HCT116 (cell line): ENCODE measurements at regions not wholly inside any gene's neighbourhood (a gene's known extent, or its start where the extent isn't known, plus 50 kb on each side); places are given as distances from the start of the nearest gene placed in this dataset.

ENCODE experiments used
- CTCF ChIP-seq, 3 experiments: fragments of 200-600 bp in 1 of 3; sonication (generic) in 1 of 3; IDR thresholded peaks in 2 of 3; conservative IDR thresholded peaks in 1 of 3; 2 replicates each; pipeline ENCODE4 v1.5.1; 2012 to 2017; ENCODE audit warnings: low read depth in 2 of 3, low read length in 2 of 3, antibody characterized with exemption in 1 of 3, borderline replicate concordance in 1 of 3, control low read depth in 1 of 3, mild to moderate bottlenecking in 1 of 3, mixed read lengths in 1 of 3, mixed run types in 1 of 3, moderate library complexity in 1 of 3; ENCODE audit not compliant: insufficient read depth in 1 of 3
- EZH2 ChIP-seq: fragments of 200-600 bp; sonication (generic); IDR thresholded peaks from 2 replicates; pipeline ENCODE4 v1.6.1; 2017; ENCODE audit warnings: antibody characterized with exemption, mixed run types
- EZH2phosphoT487 ChIP-seq: fragments of 200-600 bp; IDR thresholded peaks from 2 replicates; pipeline ENCODE4 v1.6.1; 2018; ENCODE audit warnings: antibody characterized with exemption, borderline replicate concordance
- POLR2A ChIP-seq: IDR thresholded peaks from 2 replicates; pipeline ENCODE4 v1.7.0; 2011; ENCODE audit warnings: borderline replicate concordance; ENCODE audit not compliant: insufficient read depth, insufficient read length; ENCODE audit errors: extremely low read depth
- POLR2AphosphoS5 ChIP-seq: IDR thresholded peaks from 2 replicates; pipeline ENCODE4 v1.6.1; 2011; ENCODE audit warnings: mild to moderate bottlenecking, low read depth, low read length, moderate library complexity
- SP1 ChIP-seq: IDR thresholded peaks from 2 replicates; pipeline ENCODE4 v1.6.1; 2012; ENCODE audit warnings: low read depth
- TCF7L2 ChIP-seq: IDR thresholded peaks from 2 replicates; pipeline ENCODE4 v1.7.0; 2011; ENCODE audit warnings: borderline replicate concordance, inconsistent platforms; ENCODE audit not compliant: insufficient read depth, insufficient read length; ENCODE audit errors: extremely low read depth
- YY1 ChIP-seq: IDR thresholded peaks from 2 replicates; pipeline ENCODE4 v1.6.1; 2011; ENCODE audit warnings: low read length, low read depth, moderate library complexity, mild to moderate bottlenecking; ENCODE audit not compliant: insufficient replicate concordance; ENCODE audit errors: extremely low read depth

DNA sequence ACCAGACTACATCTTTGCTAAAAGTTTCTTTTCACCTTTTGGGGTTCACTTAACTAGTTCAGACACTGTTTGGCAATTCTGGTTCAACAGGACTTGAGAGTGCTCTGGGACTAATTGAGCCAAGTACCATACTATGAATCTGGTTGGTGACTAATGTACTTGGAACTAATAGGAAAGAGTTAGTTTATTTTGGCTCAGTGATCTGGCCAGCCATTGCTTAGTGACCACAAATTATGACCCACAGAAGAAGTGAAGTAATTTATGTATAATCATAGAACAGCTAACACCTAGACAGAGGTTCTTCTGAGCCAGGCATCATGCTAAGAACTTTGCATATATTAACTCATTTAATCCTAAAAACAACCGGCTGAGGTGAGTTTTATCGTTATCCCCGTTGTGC, 126.5 kb upstream of the JCAD start:
- TF ChIP-seq EZH2 (no peak), YY1 (no peak), POLR2A (no peak), CTCF (IDR thresholded peaks at IDR 0.05 in 2 of 3, conservative IDR thresholded peaks at IDR 0.05 in 1 of 3; ENCODE audit: borderline replicate concordance in 1 of 3, insufficient read depth in 1 of 3, low read depth in 2 of 3, low read length in 2 of 3) (no peak), EZH2phosphoT487 (no peak), SP1 (no peak), TCF7L2 (no peak), POLR2AphosphoS5 (no peak)
